NB4 (cell line): ENCODE measurements at regions not wholly inside any gene's neighbourhood (a gene's known extent, or its start where the extent isn't known, plus 50 kb on each side); places are given as distances from the start of the nearest gene placed in this dataset.

Source experiments
- DNase-seq: peaks from one replicate; pipeline ENCODE4 v3.0.0; 2010; ENCODE audit warnings: low read depth
- H3K4me3 ChIP-seq: one replicate; pipeline ENCODE4 v1.5.1; 2011; ENCODE audit warnings: mild to moderate bottlenecking, low read depth, low read length, moderate library complexity
- MYC ChIP-seq: IDR thresholded peaks from 2 replicates; pipeline ENCODE4 v1.6.1; 2011; ENCODE audit warnings: low read depth, low read length
- POLR2A ChIP-seq: IDR thresholded peaks from 2 replicates; pipeline ENCODE4 v1.6.1; 2011; ENCODE audit warnings: mild to moderate bottlenecking; ENCODE audit not compliant: insufficient read length; ENCODE audit errors: extremely low read depth
- TF ChIP-seq, protein P1 (sequence below): IDR thresholded peaks from 2 replicates; pipeline ENCODE4 v1.6.1; 2011; ENCODE audit warnings: low read depth, low read length
- TF ChIP-seq, protein P2 (sequence below): IDR thresholded peaks from one replicate; pipeline ENCODE4 v1.5.1; 2012; ENCODE audit warnings: low read depth, low read length

DNA sequence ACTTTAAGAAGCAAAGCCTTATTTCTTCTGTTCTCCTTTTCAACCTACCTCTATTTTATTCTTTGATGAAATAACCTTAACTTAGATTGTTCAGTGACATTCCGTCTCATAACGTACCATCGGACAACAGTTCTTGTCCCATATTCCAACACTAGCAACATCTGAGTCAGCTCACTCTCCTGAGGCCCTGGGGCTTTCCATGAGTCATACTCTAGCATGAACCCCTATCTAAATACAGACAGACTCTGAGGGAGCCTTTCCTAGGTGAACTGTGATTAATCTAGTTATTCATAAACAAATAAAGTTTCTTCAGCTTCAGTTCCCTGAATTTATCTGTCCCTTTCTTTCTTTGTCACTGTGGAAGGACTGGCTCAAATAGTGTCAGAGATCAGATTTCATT, 168.7 kb upstream of the LYZL1 start:
- no peak for DNase-seq
- TF ChIP-seq POLR2A (no peak), MYC (no peak)
- TF ChIP-seq, protein P1, sequence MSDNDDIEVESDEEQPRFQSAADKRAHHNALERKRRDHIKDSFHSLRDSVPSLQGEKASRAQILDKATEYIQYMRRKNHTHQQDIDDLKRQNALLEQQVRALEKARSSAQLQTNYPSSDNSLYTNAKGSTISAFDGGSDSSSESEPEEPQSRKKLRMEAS, result no peak
- TF ChIP-seq, protein P2, sequence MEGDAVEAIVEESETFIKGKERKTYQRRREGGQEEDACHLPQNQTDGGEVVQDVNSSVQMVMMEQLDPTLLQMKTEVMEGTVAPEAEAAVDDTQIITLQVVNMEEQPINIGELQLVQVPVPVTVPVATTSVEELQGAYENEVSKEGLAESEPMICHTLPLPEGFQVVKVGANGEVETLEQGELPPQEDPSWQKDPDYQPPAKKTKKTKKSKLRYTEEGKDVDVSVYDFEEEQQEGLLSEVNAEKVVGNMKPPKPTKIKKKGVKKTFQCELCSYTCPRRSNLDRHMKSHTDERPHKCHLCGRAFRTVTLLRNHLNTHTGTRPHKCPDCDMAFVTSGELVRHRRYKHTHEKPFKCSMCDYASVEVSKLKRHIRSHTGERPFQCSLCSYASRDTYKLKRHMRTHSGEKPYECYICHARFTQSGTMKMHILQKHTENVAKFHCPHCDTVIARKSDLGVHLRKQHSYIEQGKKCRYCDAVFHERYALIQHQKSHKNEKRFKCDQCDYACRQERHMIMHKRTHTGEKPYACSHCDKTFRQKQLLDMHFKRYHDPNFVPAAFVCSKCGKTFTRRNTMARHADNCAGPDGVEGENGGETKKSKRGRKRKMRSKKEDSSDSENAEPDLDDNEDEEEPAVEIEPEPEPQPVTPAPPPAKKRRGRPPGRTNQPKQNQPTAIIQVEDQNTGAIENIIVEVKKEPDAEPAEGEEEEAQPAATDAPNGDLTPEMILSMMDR, result no peak
- no peak overlapping the region for H3K4me3 ChIP-seq

DNA sequence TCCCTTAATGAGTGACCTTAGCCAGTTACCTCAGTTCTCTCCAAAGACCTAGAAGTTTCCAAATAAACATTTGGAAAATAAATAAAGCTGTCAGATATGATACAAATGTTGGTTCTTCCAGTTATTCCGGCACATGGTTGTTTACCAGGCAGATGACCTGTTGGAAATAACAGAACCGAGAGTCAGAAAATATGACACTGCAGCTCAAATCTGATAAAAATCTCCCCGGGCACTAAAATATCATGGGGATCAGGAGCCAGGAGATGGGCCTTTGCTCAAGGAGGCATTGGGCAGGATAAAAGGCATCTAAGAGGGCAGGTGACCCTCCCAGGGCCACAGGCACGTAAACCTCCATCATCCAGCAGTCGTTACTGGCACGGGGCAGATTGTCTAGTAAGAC, 164.0 kb upstream of the LYZL1 start:
- no peak for DNase-seq
- TF ChIP-seq POLR2A (no peak), MYC (no peak)
- TF ChIP-seq, protein P2, result no peak
- TF ChIP-seq, protein P1, result no peak
- H3K4me3 ChIP-seq, result no peak overlapping the region

DNA sequence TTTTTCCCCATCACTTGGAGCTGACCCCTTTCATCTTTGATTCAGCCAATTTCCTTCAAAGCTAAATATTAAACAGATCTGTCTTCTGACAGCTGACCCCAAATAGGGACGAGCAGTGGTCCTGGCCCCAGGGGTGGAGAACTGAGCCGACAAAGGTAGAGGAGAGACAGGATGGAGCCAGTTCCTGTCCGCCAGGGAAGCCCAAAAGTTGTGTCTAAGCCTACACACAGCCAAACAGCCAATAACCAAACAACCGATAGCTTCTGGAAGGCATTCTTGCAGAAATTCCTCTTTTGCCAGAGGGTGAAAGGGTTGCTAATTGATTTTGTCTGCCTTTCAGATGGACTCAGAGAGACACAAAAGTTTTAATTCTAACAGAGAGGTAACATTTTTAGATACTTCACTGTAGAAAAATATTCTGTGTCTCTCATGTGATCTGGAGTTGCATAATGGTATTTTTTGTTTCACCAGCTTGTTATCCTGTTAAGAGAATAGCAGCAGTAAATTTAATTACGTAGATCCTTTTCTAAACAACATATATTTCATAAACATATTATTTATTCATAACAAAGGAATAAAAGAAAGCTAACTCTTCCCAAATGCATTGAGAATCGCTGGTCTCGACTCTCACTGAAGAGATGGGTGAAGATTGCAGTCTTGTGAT, 161.7 kb upstream of the LYZL1 start:
- TF ChIP-seq, protein P1, result no peak
- TF ChIP-seq POLR2A (no peak), MYC (no peak)
- TF ChIP-seq, protein P2, result no peak
- H3K4me3 ChIP-seq, result no peak overlapping the region
- DNase-seq, result no peak

DNA sequence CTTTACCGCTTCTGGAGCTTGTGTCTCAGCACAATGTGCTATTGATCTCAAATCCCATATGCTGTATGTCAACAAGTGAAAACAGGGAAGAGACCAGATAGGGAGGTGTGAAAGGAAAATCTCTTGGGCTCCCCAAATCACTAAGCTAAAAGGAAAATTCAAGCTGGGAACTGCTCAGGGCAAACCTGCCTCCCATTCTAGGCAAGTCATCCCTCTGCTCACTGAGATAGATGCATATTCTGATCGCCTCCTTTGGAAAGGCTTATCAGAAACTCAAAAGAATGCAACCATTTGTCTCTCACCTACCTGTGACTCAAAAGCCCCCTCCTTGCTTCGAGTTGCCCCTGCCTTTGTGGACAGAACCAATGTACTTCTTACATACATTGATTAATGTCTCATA, 161.1 kb upstream of the LYZL1 start:
- no peak overlapping the region for H3K4me3 ChIP-seq
- no peak for TF ChIP-seq MYC
- TF ChIP-seq, protein P2, result no peak
- DNase-seq, result no peak

DNA sequence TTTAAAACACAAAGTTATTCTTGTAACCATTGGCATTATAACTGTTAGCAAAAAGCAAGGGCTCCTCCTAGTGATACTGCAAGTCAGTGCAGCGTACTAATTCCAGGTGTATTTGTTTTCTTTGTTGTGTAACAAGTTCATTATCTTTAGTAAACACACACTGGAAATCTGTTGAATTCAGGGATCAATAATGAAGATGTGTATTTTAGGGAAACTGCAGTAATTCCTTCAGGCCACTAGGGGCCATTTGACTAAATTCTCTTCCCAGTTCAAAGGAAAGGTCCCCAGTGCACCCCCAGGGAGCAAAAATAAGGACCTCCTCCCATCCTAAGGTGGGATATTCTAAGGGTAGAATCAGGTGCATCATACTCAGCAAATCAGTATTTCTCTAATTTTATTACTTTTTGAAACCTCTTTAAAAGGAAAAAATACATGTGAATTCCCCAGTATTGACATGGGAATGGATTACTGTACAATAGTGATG, 158.6 kb upstream of the LYZL1 start:
- TF ChIP-seq POLR2A, result no peak
- TF ChIP-seq, protein P2, result peak; percentile 36
- peak; percentile 1 for DNase-seq
- H3K4me3 ChIP-seq, result no peak overlapping the region

DNA sequence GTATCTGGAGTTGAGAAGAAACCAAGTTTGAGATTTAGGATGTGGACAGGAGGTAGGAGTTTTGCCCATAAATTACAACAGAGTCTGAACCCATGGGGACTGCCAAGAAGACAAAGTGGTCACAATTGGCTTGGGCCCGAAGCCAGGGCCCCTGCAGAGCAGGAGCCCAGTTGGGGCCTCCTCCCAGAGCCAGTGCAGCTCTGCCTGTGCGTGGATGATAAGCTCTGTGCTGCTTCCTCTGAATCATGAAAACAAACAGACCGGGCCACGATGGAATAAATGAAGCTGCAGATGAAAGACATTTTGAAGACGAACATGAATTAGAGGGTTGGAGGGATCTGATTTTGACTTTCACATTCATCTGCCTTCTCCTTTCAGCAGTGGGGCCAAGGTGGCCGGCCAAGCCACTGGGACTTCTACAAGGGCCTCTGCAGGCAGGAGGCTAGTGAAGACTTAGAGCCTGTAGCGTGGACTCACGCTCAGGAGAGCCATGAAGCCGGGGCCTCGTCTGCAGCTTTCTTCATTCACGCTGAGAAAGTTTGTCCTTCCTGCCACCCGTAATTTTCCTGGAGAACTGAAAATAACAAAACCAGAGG, 156.8 kb upstream of the LYZL1 start:
- no peak for DNase-seq
- no peak overlapping the region for H3K4me3 ChIP-seq
- TF ChIP-seq, protein P2, result no peak
- no peak for TF ChIP-seq MYC
- no peak for TF ChIP-seq POLR2A
- TF ChIP-seq, protein P1, result no peak
